ENCODE measurements at regions not wholly inside any gene's neighbourhood (a gene's known extent, or its start where the extent isn't known, plus 50 kb on each side); places are given as distances from the start of the nearest gene placed in this dataset.
"Not testable (repeated sequence)": the region's sequence is repeated elsewhere in the genome, so short reads cannot be mapped to it uniquely, and the experiment has no call there.

GRCh38 chr4:86521373-86521969, 72.6 kb upstream of the PTPN13 start:
- no peak for TF ChIP-seq CTCF (conservative IDR thresholded peaks at IDR 0.05; ENCODE audit: low read depth)
- no peak for DNase-seq (ENCODE audit: low spot score)
- ChIA-PET POLR2A (ENCODE audit: low non-redundant PET) (no interaction called here), CTCF (interaction anchor here (0.7 to 1.1 kb wide), 4 partner anchors 10 to 194 kb away, joined by 3 to 4 read pairs (median 3); no protein-coding TSS in a partner anchor)
- no peak overlapping the region for H3K27ac ChIP-seq

- ChIA-PET POLR2A (ENCODE audit: low non-redundant PET) (no interaction called here), CTCF (interaction anchor here (0.6 to 1.2 kb wide), 8 partner anchors 9 to 1494 kb away, joined by 3 to 6 read pairs (median 4); no protein-coding TSS in a partner anchor)
- H3K27ac ChIP-seq: no peak overlapping the region
- DNase-seq (ENCODE audit: low spot score): no peak
- peak; percentile 21; the same call in 1 of the 2 replicates for TF ChIP-seq CTCF (conservative IDR thresholded peaks at IDR 0.05; ENCODE audit: low read depth)
These were observed 71.8 kb upstream of the PTPN13 start for GRCh38 chr4:86522349-86522748.

DNA sequence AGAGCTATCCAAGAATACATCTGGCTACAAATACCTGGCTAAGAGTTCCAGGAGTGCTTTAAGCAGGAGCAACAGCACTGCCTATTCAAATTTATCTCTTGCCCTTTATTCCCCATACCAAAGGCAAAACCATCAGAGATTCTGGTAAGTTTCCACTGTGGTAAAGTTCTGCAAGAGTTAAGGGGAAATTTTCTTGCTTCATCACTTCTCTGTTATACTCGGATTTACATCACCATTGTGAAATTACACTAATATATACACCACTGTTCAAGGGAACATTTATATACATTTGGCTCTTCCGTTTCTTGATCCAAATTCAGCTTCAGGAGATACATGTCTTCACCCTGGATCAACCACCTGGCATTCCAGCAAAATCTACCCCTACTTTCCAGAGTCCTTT, 70.8 kb upstream of the PTPN13 start:
- CTCF ChIA-PET: interaction anchor here (0.9 kb wide), 1 partner anchor 9 kb away, joined by 4 read pairs; no protein-coding TSS in a partner anchor
- DNase-seq (ENCODE audit: low spot score): no peak

DNA sequence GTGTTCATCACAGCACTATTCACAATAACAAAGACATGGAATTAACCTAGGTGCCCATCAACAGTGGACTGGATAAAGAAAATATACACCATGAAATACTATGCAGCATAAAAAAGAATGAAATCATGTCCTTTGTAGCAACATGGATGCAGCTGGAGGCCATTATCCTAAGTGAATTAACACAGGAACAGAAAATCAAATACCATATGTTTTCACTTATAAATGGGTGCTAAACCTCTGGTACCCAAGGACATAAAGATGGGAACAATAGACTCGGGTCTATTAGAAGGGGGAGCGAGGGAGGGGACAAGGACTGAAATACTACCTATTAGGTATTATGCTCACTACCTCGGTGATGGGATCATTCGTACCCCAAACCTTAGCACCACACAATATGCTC, 66.4 kb upstream of the PTPN13 start:
- H3K27ac ChIP-seq; CTCF ChIA-PET; DNase-seq (ENCODE audit: low spot score); POLR2A ChIA-PET (ENCODE audit: low non-redundant PET): not testable (repeated sequence)

More for the DNA sequence above, 70.8 kb upstream of the PTPN13 start:
- no peak for TF ChIP-seq CTCF (conservative IDR thresholded peaks at IDR 0.05; ENCODE audit: low read depth)
- no peak overlapping the region for H3K27ac ChIP-seq
- POLR2A ChIA-PET (ENCODE audit: low non-redundant PET): no interaction called here

DNA sequence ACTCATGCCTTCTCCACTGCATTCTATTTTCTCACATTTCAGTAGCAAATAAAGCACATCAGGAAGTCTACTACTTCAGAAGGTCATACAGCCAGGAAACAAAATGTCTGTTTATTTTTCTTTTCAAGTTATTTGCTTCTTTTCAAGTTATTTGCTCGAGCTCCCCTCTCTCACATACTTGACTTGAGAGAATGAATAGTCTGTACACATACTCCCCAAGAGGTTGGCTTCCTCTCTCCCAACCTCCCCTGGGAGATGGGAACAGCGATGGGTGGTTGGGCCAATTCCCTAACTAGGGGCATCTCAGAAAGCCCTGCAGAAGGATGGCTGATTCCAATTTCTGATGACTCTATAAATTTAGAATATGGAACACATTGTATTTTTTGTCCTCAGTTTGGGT, 64.7 kb upstream of the PTPN13 start:
- ChIA-PET POLR2A (ENCODE audit: low non-redundant PET) (no interaction called here), CTCF (interaction anchor here (0.7 kb wide), 1 partner anchor 206 kb away, joined by 3 read pairs; no protein-coding TSS in a partner anchor)
- H3K27ac ChIP-seq: no peak overlapping the region
- no peak for TF ChIP-seq CTCF (conservative IDR thresholded peaks at IDR 0.05; ENCODE audit: low read depth)
- no peak for DNase-seq (ENCODE audit: low spot score)

- TF ChIP-seq CTCF (conservative IDR thresholded peaks at IDR 0.05; ENCODE audit: low read depth): no peak
- no peak for DNase-seq (ENCODE audit: low spot score)
- ChIA-PET POLR2A (ENCODE audit: low non-redundant PET) (no interaction called here), CTCF (interaction anchor here (0.7 kb wide), 1 partner anchor 205 kb away, joined by 3 read pairs; no protein-coding TSS in a partner anchor)
- no peak overlapping the region for H3K27ac ChIP-seq
These were observed 63.9 kb upstream of the PTPN13 start for GRCh38 chr4:86530183-86530582.

GRCh38 chr4:86531440-86531839, 62.7 kb upstream of the PTPN13 start:
- ChIA-PET CTCF (interaction anchor here (0.8 kb wide), 1 partner anchor 9 kb away, joined by 4 read pairs; no protein-coding TSS in a partner anchor), POLR2A (ENCODE audit: low non-redundant PET) (no interaction called here)
- H3K27ac ChIP-seq: no peak overlapping the region
- no peak for TF ChIP-seq CTCF (conservative IDR thresholded peaks at IDR 0.05; ENCODE audit: low read depth)
- DNase-seq (ENCODE audit: low spot score): no peak

Measured in RWPE1 (cell line).